ENCODE measurements at regions not wholly inside any gene's neighbourhood (a gene's known extent, or its start where the extent isn't known, plus 50 kb on each side); places are given as distances from the start of the nearest gene placed in this dataset.

GRCh38 chr21:26784974-26785373 lies 60.2 kb downstream of the ADAMTS1 start:
- DNase-seq (ENCODE audit: low read depth): no peak
- no peak overlapping the region for H3K4me3 ChIP-seq (ENCODE audit: low read depth, low read length)
- no peak for TF ChIP-seq CTCF (conservative IDR thresholded peaks at IDR 0.05; ENCODE audit: low read depth, low read length)

DNA sequence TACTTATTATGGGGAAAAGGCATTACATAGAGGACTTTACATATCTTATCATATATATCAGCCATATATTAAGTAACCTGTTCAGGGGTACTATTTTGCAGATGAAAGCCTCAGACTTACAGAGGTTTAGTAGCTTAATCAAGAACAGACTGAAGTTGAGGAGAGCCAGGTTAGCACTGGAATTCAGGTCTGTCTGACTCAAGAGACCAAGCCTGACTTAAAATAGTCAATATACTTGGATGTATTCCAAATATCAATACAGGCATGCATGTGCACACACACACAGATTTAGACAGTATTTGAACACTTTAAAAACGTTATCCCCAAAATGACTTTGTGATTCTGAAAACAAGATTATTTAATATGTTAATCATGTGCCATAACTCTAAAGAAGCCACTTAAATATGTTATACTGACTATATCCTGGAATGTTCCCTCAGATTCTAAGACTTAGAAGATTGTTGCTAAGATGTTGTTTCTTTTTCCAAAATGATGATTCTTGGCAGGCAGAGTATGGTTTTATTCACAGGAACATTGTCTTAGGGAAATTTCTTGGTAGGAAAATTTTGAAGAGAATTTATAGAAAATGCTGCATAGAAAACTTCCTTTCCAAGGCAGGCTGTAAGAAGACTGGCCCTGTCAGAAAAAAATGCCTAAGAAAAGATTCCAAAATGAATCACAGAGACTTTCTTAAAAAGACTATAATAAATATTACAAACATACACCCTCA lies 61.6 kb downstream of the ADAMTS1 start:
- no peak for TF ChIP-seq CTCF (conservative IDR thresholded peaks at IDR 0.05; ENCODE audit: low read depth, low read length)
- peak; percentile 36 for DNase-seq (ENCODE audit: low read depth)
- no peak overlapping the region for H3K4me3 ChIP-seq (ENCODE audit: low read depth, low read length)

DNA sequence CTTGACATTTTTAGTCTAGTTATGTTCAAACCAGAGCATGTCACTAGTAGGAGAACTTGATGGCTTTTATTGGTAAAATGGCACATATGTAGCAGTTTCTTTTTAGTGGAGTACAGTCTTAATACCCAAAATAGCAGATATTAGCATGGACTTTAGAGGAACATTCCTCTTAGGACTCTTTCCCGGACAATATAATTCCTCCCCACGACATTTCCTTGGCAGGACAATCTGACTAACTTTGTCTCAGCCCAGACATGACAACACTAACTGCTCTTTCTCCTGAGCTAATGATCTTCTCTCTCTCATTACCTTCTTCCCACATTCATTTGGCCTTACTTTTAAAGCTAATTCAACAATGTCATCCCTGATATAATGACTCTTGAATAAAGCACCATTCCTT lies 62.5 kb downstream of the ADAMTS1 start:
- H3K4me3 ChIP-seq (ENCODE audit: low read depth, low read length): no peak overlapping the region
- DNase-seq (ENCODE audit: low read depth): no peak
- no peak for TF ChIP-seq CTCF (conservative IDR thresholded peaks at IDR 0.05; ENCODE audit: low read depth, low read length)

DNA sequence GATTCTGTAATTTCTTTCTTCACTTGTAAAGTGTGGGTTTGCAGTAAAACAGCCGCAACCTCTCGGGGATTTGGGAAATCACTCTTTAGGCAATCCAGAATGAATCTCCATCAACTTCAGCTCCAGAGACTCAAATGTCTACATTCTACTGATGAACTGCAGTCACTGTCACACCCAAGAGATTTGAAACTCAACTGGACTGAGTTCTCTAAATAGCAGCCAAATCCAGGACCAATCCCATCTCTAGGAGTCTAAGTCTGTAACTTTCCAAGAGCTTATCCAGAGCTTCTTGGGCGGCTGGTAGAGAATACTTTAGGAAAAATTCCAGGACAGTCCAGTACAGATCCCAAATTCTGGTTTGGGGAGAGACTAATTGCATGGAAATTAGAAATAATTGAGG lies 62.9 kb downstream of the ADAMTS1 start:
- H3K4me3 ChIP-seq (ENCODE audit: low read depth, low read length): no peak overlapping the region
- DNase-seq (ENCODE audit: low read depth): no peak
- TF ChIP-seq CTCF (conservative IDR thresholded peaks at IDR 0.05; ENCODE audit: low read depth, low read length): no peak

DNA sequence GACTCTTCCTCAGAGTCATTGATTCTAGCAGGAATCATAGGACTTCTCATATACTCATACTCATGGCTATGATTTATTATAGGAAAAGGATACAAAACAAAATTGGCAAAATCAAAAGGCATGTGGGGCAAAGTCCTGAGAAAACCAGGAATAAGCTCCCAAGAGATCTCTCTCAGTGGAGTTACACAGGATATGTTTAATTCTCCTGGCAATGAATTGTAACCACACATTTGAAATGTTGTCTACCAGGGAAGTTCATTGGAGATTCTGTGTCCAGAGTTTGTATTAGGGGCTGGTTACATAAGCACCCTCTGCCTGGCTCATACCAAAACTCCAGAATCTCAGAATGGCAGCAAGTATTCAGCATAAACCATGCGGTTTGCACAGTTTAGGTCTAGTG lies 63.9 kb downstream of the ADAMTS1 start:
- no peak for DNase-seq (ENCODE audit: low read depth)
- TF ChIP-seq CTCF (conservative IDR thresholded peaks at IDR 0.05; ENCODE audit: low read depth, low read length): no peak
- H3K4me3 ChIP-seq (ENCODE audit: low read depth, low read length): no peak overlapping the region

DNA sequence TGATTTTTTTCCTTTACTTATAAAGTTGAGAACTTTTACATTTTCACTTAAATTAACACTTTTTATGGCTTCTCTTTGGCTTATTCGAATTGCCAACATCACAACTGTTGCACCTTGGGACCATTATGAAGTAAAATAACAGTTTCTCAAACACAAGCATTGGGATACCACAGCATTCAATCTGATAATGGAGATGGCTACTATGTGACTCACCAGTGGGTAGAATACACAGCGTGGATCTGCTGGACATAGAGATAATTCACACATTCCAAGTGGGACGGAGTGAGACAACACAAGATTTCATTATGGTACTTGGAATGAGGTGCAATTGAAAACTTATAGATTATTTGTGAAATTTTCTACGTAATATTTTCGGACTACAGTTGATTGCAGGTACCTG lies 68.0 kb downstream of the ADAMTS1 start:
- DNase-seq (ENCODE audit: low read depth): peak; percentile 36
- no peak for TF ChIP-seq CTCF (conservative IDR thresholded peaks at IDR 0.05; ENCODE audit: low read depth, low read length)
- H3K4me3 ChIP-seq (ENCODE audit: low read depth, low read length): no peak overlapping the region

DNA sequence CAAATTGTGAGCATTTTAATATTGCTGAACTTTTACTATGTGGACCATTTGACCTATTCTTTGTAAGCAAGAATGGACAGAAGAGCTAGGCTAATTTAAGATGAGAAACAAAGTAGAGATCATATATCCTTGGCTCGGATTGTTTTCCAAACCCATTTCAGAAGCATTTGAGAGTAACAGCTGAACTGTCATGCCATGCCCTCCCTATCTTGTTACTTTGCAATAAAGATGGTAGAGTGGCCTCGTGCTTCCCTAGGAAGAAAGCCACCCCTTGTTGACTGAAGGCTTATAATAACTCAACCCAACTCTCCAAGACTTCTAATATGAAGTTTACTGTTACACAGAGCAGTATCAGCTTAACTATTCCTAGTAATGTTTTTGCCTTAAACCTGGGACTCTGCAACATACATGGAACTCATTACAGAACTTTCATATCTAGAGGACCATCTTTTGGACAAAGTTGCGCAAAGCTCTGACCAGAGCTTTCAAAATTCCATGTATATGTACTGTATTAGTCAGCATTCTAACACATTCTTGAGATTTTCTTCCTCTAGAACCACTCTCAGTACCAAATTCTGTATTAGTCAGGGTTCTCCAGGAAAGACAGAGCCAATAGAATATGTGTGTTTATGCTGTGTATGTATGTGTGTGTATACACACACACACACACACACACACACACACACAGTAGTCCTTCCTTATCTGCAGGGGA lies 68.7 kb downstream of the ADAMTS1 start:
- peak; percentile 83 for DNase-seq (ENCODE audit: low read depth)
- TF ChIP-seq CTCF (conservative IDR thresholded peaks at IDR 0.05; ENCODE audit: low read depth, low read length): no peak
- H3K4me3 ChIP-seq (ENCODE audit: low read depth, low read length): no peak overlapping the region

Data from choroid plexus epithelial cell (primary cell).